ENCODE measurements at regions not wholly inside any gene's neighbourhood (a gene's known extent, or its start where the extent isn't known, plus 50 kb on each side); places are given as distances from the start of the nearest gene placed in this dataset.

DNA sequence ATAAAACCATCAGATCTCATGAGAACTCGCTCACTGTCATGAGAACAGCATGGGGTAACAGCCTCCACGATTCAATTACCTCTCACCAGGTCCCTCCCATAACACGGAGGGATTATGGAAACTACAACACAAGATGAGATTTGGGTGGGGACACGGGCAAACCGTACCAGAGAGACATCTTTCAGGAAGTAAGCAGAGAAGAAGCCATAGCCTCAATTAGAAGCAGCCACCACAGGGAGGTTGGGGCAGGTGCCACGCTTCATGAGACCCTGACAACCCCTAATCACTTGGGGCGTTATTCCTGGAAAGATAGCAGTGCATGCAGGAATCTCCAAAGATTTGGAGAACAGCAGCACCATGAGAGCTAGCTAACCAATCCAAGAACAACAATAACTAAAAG is 52.9 kb upstream of the SIRPG start:
- Mint-ChIP-seq H3K36me3 (peaks cover 31% of the 10 kb centered on the region), H3K27me3 (no peaks in the 10 kb centered on the region), H3K27ac (no peak overlapping the region), H3K4me1 (peaks cover 29% of the 10 kb centered on the region), H3K9me3 (peaks cover 12% of the 10 kb centered on the region), H3K4me3 (no peak overlapping the region)

DNA sequence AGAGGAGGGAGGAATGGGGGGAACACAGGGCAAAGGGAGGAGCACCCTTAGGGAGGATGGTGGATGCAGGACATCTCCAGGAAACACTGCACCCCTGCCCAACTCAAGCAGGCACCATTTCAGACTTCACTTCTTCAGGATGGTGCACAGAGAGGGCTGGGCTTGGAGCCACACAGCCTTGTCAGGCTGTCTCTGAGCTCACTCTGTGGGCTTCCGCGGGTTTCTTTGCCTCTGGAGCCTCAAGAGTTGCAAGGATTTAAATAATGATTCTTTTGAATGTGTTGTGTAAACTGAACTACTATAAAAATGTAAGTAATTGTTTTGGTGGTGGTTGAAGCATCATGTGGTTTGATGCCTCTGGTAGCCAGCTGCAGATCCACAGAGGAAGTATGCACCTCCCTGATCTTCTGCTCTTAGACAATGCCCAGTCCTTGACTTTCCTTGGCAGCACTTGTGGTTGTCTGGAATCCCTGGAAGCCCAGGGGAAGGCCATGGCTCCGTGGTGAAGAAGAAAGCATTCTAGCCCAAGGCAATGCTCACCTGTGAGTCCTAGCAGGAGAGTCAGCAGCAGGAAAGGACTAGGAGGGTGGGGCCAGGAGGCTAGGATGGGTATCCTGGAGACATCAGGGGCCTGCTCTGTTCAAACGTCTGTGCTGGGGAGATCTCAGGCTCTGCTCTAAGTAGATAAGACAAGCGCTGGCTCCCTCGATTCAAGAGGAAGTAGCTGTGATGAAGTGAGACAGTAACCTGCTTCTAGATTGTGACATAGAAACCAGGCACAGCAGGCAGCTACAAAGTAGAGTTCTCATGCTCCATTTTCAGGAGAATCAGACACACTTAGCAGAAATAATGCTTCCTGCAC is 50.2 kb upstream of the SIRPG start:
- no peaks in the 10 kb centered on the region for H3K27me3 Mint-ChIP-seq
- H3K9me3 Mint-ChIP-seq = peaks cover 11% of the 10 kb centered on the region
- peak overlapping the region; percentile 60 for H3K4me3 Mint-ChIP-seq
- peaks cover 18% of the 10 kb centered on the region for H3K36me3 Mint-ChIP-seq
- peaks cover 28% of the 10 kb centered on the region for H3K4me1 Mint-ChIP-seq
- peak overlapping the region; percentile 96 for H3K27ac Mint-ChIP-seq

All from activated naive CD4-positive, alpha-beta T cell treated with anti-CD3 and anti-CD28 coated beads, Interleukin-2, amount 50 U/mL, for 24 hours (primary cell).